NCI-H1436 treated with DMSO at 0.1 percent for 48 hours (cell line): ENCODE measurements at regions not wholly inside any gene's neighbourhood (a gene's known extent, or its start where the extent isn't known, plus 50 kb on each side); places are given as distances from the start of the nearest gene placed in this dataset.

Source experiments
- DNase-seq: peaks from one replicate; lab custom pipeline; 2025; lab: John Stamatoyannopoulos, UW

- DNase-seq: no peak
These were observed 256.1 kb upstream of the ADAMTS9 start for GRCh38 chr3:64943866-64944265.

- DNase-seq: no peak
These were observed 253.0 kb upstream of the ADAMTS9 start for GRCh38 chr3:64940596-64941348.

GRCh38 chr3:64939747-64940450, 252.1 kb upstream of the ADAMTS9 start:
- DNase-seq: no peak

- DNase-seq: no peak
These were observed 251.5 kb upstream of the ADAMTS9 start for GRCh38 chr3:64939309-64939708.

GRCh38 chr3:64936556-64936955, 248.8 kb upstream of the ADAMTS9 start:
- DNase-seq: no peak

- no peak for DNase-seq
These were observed 248.2 kb upstream of the ADAMTS9 start for GRCh38 chr3:64935971-64936370.

- no peak for DNase-seq
These were observed 245.0 kb upstream of the ADAMTS9 start for GRCh38 chr3:64932666-64933342.

GRCh38 chr3:64932016-64932518, 244.3 kb upstream of the ADAMTS9 start:
- no peak for DNase-seq

GRCh38 chr3:64930891-64931290, 243.1 kb upstream of the ADAMTS9 start:
- DNase-seq: no peak

GRCh38 chr3:64928683-64929082, 240.9 kb upstream of the ADAMTS9 start:
- DNase-seq: no peak

- DNase-seq: no peak
These were observed 239.9 kb upstream of the ADAMTS9 start for GRCh38 chr3:64927689-64928088.

GRCh38 chr3:64925575-64925974, 237.8 kb upstream of the ADAMTS9 start:
- DNase-seq: no peak

GRCh38 chr3:64924961-64925360, 237.2 kb upstream of the ADAMTS9 start:
- no peak for DNase-seq

GRCh38 chr3:64922213-64922612, 234.4 kb upstream of the ADAMTS9 start:
- DNase-seq: no peak

GRCh38 chr3:64921281-64922065, 233.7 kb upstream of the ADAMTS9 start:
- DNase-seq: no peak

GRCh38 chr3:64919934-64920333, 232.1 kb upstream of the ADAMTS9 start:
- no peak for DNase-seq

- DNase-seq: no peak
These were observed 231.2 kb upstream of the ADAMTS9 start for GRCh38 chr3:64918989-64919388.

- no peak for DNase-seq
These were observed 230.2 kb upstream of the ADAMTS9 start for GRCh38 chr3:64917914-64918453.

- no peak for DNase-seq
These were observed 229.1 kb upstream of the ADAMTS9 start for GRCh38 chr3:64916937-64917336.

- no peak for DNase-seq
These were observed 228.5 kb upstream of the ADAMTS9 start for GRCh38 chr3:64916192-64916798.

GRCh38 chr3:64915778-64916177, 228.0 kb upstream of the ADAMTS9 start:
- DNase-seq: no peak
